Forelimb muscle (tissue), 1 donor: ENCODE measurements at regions not wholly inside any gene's neighbourhood (a gene's known extent, or its start where the extent isn't known, plus 50 kb on each side); places are given as distances from the start of the nearest gene placed in this dataset.

Source experiments
- DNase-seq: peaks from one replicate; pipeline ENCODE4 v3.0.0-alpha.2; 2013; ENCODE audit warnings: low read depth

DNA sequence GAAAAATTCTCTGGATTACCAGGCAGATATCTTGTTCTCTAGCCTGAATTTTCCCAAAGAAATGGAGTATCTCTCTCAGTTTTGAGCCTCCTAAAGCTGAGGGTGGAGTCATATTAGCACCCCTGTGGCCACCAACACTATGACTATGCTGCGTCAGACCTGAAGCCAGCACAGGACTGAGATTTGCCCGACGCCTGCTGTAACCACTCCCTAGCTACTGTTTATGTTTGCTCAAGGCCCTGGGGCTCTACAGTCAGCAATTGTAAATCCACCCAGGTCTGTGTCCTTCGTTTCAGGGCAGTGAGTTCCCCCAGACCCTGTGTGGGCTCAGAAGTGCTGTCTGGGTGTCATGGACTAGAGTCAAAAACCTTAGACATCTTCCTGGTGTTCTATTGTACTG lies 61.4 kb downstream of the ZXDA start:
- DNase-seq: no peak

DNA sequence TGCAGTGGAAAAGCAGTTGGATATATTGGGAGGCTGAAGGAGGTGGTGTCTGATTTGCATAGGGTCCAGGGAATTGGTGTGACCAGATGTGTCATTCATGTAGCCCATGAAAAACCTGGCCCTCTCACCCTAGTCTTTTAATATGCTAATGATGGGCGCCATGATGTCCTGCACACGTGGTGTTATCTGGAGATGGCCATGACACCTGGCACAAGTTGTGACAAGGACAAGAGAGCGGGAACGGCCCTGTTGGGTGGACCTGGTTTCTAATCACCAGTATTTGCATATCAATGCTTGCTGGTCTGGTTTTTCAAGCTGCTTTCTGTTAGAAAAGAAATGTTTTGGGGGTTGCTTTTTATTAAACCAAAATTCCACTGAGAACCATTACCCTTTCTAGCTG lies 87.4 kb downstream of the ZXDA start:
- DNase-seq: no peak

DNA sequence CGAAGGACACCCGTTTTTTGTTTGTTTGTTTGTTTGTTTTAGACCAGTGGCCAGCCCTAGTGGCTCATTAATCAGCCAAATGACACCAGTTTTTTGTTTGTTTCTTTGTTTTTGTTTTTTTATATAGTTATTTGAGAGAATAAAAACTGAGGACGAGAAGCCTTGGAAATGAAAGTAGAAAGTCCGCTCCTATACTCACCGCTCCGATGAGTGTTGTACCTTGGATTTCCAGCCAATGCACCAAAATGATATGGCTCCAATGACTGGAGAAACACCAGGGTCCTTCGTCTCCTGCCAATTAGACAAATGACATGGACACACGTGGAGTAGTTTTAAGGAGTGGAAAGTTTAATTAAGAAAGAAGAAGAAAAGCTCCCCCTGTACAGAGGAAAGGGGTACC lies 87.9 kb downstream of the ZXDA start:
- DNase-seq: no peak

DNA sequence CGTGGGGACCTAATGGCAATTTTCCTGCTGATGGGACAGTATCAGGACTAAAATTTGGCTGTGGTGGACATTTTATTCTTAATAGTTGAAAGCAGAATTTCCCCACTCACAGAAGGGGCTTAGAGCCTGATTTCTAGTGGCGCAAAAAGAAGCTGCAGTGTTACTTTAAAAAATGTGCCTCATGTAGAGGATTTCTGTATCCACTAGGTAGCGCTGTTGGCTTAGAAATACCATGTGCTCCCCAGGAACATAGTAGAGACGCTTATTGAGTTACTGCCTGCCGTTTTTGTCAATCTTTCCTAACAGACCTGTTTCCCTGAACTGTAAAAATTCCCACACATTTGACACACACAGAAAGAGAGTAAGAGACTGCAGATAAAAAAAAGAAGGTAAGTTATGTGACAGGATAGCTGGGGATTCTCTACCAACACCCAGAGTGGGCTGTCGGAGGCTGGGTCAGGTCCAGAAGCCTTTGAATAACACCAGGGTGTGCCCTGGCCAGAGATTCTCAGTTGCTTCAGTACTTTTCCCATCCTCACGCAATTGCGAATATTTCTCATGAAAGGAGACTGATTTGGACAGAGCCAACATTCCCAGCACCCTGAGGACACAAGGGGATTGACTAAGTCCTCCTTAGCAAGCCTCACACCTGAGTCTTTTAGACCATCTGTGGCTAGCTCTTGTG lies 88.4 kb downstream of the ZXDA start:
- peak; percentile 5 for DNase-seq

DNA sequence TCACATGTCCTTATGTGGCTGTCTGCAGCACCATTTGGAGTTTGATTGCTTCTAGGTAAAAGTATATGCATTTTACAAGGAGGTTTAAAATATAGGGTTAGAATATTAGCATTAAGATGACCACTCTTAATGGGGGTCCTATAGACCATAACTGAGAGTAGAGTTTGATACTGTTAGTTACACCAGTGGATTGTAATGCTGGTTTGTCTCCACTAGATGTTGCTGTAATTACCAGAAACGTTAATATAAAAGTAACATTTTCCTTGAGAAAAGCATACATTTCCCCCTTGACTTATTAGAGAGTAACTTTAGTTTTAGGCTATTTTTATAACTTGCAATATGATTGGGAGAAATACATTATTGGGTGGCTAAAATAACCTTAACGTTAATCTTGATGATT lies 93.0 kb downstream of the ZXDA start:
- no peak for DNase-seq

DNA sequence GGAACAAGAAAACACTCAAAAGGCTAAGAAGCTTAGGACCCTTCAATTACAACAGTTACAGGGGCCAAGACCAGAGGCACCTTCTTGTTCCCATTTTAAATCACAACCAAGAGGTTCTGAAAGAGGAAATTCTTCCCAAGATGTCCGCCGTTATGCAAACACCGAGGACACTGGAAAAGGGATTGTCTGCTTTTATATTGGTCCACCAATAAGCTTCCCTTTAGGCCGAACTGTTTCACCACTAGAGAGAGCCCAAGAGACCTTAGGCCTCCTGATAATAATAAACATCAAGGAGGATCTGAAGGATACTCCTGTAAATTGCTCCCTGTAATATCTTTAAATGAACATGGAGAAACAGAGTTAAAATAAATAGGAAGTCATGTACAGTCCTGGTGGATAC lies 92.6 kb upstream of the NLRP2B start:
- no peak for DNase-seq

DNA sequence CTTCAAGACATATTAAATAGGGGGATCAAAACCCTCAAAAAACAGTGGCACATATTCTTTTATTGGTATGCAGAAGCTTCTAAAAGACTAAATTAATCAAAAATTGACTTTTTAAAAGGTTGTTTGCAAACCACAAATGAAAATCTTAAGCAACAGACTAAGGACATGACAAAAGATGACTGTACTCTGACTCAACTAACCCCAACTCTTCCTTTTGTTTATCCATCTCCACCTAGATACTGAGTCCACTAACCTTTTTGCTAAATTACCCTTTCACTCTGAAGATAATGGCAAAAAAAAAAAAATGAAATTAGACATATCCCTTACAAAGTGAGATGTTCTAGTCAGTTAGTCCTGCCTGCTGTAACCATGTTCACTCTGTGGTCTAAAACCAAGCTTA lies 91.6 kb upstream of the NLRP2B start:
- DNase-seq: no peak

DNA sequence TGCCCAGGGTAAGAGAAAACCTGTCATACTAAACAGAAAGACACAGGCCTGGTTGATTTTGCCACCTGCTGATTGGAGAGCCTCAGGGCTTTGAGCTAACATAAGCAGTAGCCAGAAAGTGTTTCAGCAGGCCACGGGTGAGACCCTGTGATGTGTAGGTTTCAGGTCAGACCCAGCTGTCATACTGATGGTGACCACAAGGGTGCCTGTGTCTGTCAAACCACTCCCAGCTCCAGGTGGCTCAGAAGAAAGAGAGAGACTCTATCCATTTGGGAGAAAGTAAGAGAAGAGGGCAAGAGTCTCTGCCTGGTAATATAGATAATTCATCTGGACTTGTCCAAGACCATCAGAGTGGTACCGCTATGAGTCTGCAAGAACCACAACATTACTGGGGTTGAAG lies 72.8 kb upstream of the NLRP2B start:
- no peak for DNase-seq

DNA sequence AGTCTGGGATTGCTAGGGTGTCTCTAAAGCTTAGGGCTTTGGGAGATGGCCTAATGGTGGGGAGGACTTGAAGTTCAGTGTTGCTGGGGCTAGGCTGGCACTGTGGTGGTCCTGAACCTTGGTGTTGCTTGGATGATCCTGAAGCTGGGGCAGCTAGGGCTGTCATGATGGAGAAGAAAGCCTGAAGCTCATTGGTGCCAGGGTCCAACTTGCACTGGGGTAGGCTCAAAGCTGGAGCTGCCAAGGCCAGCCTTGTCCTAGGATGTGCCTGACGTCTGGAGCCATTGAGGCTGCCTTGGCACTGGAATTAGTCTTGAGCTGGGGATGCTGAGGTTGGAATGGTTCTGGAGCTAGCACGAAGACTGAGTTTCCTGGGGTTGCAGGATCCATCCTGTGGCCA lies 61.0 kb upstream of the NLRP2B start:
- DNase-seq: no peak

DNA sequence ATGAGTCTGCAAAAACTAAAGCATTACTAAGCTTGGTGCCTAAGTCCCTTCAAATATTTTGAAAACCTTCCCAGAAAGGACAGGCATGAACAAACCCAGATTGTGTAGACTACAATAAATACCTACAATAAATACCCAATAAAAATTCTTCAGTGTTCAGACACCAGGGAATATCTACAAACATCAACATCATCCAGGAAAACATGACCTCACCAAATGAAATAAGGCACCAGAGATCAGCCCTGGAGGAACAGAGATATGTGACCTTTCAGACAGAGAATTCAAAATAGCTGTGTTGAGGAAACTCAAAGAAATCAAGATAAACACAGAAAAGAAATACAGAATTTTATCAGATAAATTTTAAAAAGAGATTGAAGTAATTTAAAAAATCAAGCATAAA lies 57.8 kb upstream of the NLRP2B start:
- no peak for DNase-seq
